Vagina (tissue), 2 donors: ENCODE measurements at regions not wholly inside any gene's neighbourhood (a gene's known extent, or its start where the extent isn't known, plus 50 kb on each side); places are given as distances from the start of the nearest gene placed in this dataset.

Experiments
- DNase-seq, 2 donors: peaks; one replicate each; pipeline ENCODE4 v3.0.0-alpha.2; 2017; ENCODE audit errors: extremely low spot score in 2 of 2
- H3K27ac ChIP-seq: fragments of 200-600 bp; sonication (generic); one replicate; pipeline ENCODE4 v1.5.1; 2019
- H3K27me3 ChIP-seq: fragments of 200-600 bp; sonication (generic); one replicate; pipeline ENCODE4 v1.5.1; 2019
- H3K36me3 ChIP-seq, 2 donors: fragments of 200-600 bp; sonication (generic); one replicate each; pipeline ENCODE4 v1.5.1; 2017 to 2019
- H3K4me1 ChIP-seq: fragments of 200-600 bp; sonication (generic); one replicate; pipeline ENCODE4 v1.5.1; 2019
- H3K4me3 ChIP-seq, 2 donors: fragments of 200-600 bp; sonication (generic); 1 replicate in 1 of 2; 2 replicates in 1 of 2; pipeline ENCODE4 v1.5.1; 2016 to 2019
- H3K9me3 ChIP-seq: fragments of 200-600 bp; sonication (generic); one replicate; pipeline ENCODE4 v1.5.1; 2019
- POLR2A ChIP-seq, 2 donors: fragments of 450-650 bp; IDR thresholded peaks; one replicate each; pipeline ENCODE4 v1.6.1; 2017; ENCODE audit warnings: antibody characterized with exemption in 2 of 2, mild to moderate bottlenecking in 2 of 2, moderate library complexity in 2 of 2
- POLR2AphosphoS5 ChIP-seq, 2 donors: sonication (generic); formaldehyde crosslinking; IDR thresholded peaks; one replicate each; pipeline ENCODE4 v1.9.0; 2017; ENCODE audit warnings: antibody characterized with exemption in 2 of 2, mild to moderate bottlenecking in 2 of 2, low read depth in 1 of 2; ENCODE audit not compliant: insufficient read depth in 1 of 2
- intact Hi-C: fragments of 100-400 bp; cut with DNase I; formaldehyde crosslinking; loops from one replicate; pipeline ENCODE4 v1.15.1; 2023
- TF ChIP-seq, protein P1 (sequence below), 3 experiments: fragments of 450-650 bp in 2 of 3; fragments of 200-600 bp in 1 of 3; sonication (generic) in 1 of 3; IDR thresholded peaks; one replicate each; pipeline ENCODE4 v1.5.1; 2017 to 2019; ENCODE audit warnings: antibody characterized with exemption in 3 of 3, mild to moderate bottlenecking in 2 of 3, moderate library complexity in 2 of 3

DNA sequence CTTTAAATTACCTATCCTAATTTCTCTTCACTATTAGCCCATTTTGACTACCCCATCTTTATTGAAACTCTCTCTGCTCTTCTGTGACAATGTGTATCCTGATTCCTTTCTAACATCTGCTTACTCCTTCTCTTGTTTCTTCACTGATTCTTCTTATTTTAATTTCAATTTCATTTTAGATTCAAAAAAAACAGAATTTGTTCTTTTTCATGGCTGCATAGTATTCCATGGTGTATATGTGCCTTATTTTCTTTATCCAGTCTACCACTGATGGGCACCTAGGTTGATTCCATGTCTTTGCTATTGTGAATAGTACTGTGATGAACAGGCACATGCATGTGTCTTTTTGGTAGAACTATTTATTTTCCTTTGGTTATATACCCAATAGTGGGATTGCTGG lies 120.0 kb upstream of the VAMP7 start:
- no peak overlapping the region for H3K4me3 ChIP-seq
- no peak overlapping the region for H3K27ac ChIP-seq
- H3K9me3 ChIP-seq = no peaks in the 10 kb centered on the region
- TF ChIP-seq, protein P1, sequence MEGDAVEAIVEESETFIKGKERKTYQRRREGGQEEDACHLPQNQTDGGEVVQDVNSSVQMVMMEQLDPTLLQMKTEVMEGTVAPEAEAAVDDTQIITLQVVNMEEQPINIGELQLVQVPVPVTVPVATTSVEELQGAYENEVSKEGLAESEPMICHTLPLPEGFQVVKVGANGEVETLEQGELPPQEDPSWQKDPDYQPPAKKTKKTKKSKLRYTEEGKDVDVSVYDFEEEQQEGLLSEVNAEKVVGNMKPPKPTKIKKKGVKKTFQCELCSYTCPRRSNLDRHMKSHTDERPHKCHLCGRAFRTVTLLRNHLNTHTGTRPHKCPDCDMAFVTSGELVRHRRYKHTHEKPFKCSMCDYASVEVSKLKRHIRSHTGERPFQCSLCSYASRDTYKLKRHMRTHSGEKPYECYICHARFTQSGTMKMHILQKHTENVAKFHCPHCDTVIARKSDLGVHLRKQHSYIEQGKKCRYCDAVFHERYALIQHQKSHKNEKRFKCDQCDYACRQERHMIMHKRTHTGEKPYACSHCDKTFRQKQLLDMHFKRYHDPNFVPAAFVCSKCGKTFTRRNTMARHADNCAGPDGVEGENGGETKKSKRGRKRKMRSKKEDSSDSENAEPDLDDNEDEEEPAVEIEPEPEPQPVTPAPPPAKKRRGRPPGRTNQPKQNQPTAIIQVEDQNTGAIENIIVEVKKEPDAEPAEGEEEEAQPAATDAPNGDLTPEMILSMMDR (IDR thresholded peaks at IDR 0.05) = no peak
- TF ChIP-seq POLR2A (IDR thresholded peaks at IDR 0.05) (no peak), POLR2AphosphoS5 (IDR thresholded peaks at IDR 0.05; ENCODE audit: insufficient read depth in 1 of 2, low read depth in 1 of 2) (no peak)
- H3K27me3 ChIP-seq = no peaks in the 10 kb centered on the region
- no peaks in the 10 kb centered on the region for H3K4me1 ChIP-seq
- no peaks in the 10 kb centered on the region for H3K36me3 ChIP-seq
- DNase-seq = no peak
- intact Hi-C loops = no loop called here

DNA sequence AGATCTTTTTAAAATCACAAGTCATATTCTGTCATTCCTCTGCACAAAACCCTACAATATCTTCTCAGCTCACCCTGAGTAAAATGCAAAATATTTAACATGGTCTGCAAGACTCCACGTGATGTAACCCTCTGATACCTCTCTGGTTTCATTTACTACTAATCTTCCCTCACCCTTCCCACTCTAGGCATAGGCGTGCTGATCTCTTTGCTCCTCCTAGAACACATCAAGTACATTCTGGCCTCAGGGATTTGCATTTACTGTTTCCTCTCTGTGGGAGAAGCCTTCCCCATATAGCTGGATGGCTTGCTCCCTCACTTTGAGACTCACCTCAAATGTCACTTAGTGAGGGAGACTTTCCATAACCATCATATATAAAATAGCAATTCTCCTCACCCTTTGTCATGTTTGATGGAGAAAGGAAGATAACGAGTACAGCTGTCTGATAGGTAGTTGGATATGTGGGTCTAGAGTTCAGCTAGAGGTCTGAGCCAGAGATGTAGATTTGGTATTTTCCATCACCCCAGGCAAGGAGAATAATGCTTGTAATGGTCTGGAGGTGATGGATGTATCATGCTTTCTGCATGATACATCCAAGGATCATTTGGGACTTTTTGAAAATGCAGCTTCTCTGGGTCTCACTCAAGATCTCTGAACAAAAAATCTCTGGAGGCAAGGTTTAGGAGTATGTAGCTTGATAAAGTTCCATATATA lies 123.9 kb upstream of the VAMP7 start:
- DNase-seq = no peak
- no peaks in the 10 kb centered on the region for H3K27me3 ChIP-seq
- H3K27ac ChIP-seq = no peak overlapping the region
- no peak for TF ChIP-seq POLR2A (IDR thresholded peaks at IDR 0.05)
- TF ChIP-seq, protein P1 (IDR thresholded peaks at IDR 0.05) = no peak
- no peak for TF ChIP-seq POLR2AphosphoS5 (IDR thresholded peaks at IDR 0.05; ENCODE audit: insufficient read depth in 1 of 2, low read depth in 1 of 2)
- no peaks in the 10 kb centered on the region for H3K36me3 ChIP-seq
- H3K4me3 ChIP-seq = no peak overlapping the region
- intact Hi-C loops = no loop called here
- H3K9me3 ChIP-seq = no peaks in the 10 kb centered on the region
- no peaks in the 10 kb centered on the region for H3K4me1 ChIP-seq

DNA sequence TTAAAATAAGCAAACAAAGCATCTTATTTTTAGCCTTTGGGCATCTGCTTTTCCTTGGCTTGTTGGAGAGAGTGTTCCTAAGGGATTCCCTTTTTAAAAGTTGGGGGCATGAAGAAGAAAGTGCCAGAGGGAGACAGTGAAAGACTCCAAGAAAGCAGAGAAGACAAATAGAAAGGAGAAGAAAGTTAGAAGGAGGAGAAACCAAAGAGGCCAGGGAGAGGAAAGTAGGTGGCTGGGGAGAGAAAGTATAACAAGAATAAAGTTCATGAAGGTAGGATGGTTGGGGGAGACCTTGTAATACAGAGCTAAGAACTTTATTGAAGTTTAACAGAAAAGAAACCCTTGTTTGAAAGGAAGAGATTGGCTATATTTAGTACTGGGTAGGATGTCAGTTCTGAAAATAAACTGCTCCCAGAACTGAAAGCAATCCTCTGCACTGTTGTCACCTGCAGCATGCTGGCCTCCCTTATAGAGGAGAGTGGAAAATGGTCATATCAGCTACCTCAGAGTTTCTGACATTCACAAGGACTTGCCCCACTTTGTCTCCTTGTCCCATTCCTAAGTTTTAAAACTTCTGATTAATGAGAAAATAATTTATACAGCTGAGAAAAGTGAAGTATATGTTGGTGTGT lies 125.3 kb upstream of the VAMP7 start:
- no peak overlapping the region for H3K27ac ChIP-seq
- no peak overlapping the region for H3K4me3 ChIP-seq
- H3K9me3 ChIP-seq = no peaks in the 10 kb centered on the region
- H3K27me3 ChIP-seq = no peaks in the 10 kb centered on the region
- no peak for TF ChIP-seq POLR2AphosphoS5 (IDR thresholded peaks at IDR 0.05; ENCODE audit: insufficient read depth in 1 of 2, low read depth in 1 of 2)
- TF ChIP-seq, protein P1 (IDR thresholded peaks at IDR 0.05) = no peak
- no peak for TF ChIP-seq POLR2A (IDR thresholded peaks at IDR 0.05)
- no peak for DNase-seq
- intact Hi-C loops = no loop called here
- H3K4me1 ChIP-seq = no peaks in the 10 kb centered on the region
- H3K36me3 ChIP-seq = no peaks in the 10 kb centered on the region

DNA sequence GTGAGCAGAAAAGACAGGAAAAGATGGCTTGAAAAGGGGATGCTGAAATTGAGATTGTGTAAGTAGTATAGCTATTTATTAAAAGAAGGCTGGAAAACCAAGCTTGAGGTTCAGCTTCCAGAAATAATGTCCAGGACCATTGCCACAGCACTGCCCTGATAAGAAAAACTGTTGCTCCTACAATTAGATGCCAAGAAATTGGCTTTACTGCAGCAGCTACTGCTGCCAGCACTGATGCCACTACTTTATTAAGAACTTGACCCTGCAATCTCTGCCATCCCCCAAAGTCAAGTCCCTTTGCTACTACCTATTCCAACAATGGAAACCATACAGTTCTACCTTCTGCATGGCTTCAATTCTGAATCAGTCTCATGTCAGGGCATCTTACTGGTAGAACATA lies 130.0 kb upstream of the VAMP7 start:
- no peaks in the 10 kb centered on the region for H3K4me1 ChIP-seq
- no peak for DNase-seq
- no peaks in the 10 kb centered on the region for H3K36me3 ChIP-seq
- intact Hi-C loops = no loop called here
- H3K27ac ChIP-seq = no peak overlapping the region
- no peak overlapping the region for H3K4me3 ChIP-seq
- H3K27me3 ChIP-seq = no peaks in the 10 kb centered on the region
- TF ChIP-seq POLR2A (IDR thresholded peaks at IDR 0.05) = no peak
- TF ChIP-seq POLR2AphosphoS5 (IDR thresholded peaks at IDR 0.05; ENCODE audit: insufficient read depth in 1 of 2, low read depth in 1 of 2) = no peak
- TF ChIP-seq, protein P1 (IDR thresholded peaks at IDR 0.05) = no peak
- H3K9me3 ChIP-seq = no peaks in the 10 kb centered on the region

DNA sequence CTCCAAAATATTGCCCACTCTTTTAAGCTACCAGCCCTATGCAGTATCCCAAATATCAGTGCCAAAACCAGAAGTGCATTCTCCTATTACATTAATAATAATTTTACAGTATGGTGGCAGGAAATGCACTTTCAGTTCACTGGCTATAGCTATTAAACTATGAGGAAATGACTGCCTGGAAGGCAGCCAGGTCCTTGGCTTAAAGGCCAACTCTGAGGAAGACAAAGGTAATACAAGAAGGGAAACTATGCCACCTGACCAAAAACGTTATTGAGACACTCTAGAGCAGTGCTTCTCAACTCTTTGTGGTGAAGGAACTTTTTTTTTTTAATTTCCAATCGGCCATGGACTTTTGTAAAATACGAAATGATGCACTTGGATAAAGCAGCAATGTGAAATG lies 133.6 kb upstream of the VAMP7 start:
- H3K9me3 ChIP-seq = no peaks in the 10 kb centered on the region
- H3K4me1 ChIP-seq = no peaks in the 10 kb centered on the region
- H3K4me3 ChIP-seq = no peak overlapping the region
- intact Hi-C loops = no loop called here
- H3K27me3 ChIP-seq = no peaks in the 10 kb centered on the region
- DNase-seq = no peak
- no peaks in the 10 kb centered on the region for H3K36me3 ChIP-seq
- TF ChIP-seq POLR2AphosphoS5 (IDR thresholded peaks at IDR 0.05; ENCODE audit: insufficient read depth in 1 of 2, low read depth in 1 of 2) (no peak), POLR2A (IDR thresholded peaks at IDR 0.05) (no peak)
- TF ChIP-seq, protein P1 (IDR thresholded peaks at IDR 0.05) = no peak
- H3K27ac ChIP-seq = no peak overlapping the region
